ENCODE measurements at regions not wholly inside any gene's neighbourhood (a gene's known extent, or its start where the extent isn't known, plus 50 kb on each side); places are given as distances from the start of the nearest gene placed in this dataset.

DNA sequence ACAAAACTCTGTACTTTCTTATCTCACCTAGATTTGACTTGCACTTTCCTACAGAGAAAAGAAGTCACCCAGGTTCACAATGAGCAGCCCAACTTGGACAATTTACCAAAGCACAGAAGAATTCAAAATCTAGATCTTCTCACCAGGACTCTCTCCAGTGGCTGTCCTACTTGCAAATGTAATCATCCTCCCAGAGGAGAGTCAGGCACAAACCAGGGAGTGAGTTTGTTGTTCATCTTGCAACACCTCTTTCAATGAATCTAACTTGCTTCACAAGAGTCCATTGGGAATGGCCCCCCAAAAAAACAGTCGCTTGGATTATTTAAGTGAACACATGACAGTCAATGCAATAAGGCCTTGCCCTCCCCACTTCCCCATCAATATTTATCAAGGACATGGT is 144.6 kb downstream of the ATL2 start:
- Histone ChIP-seq H3K36me3 (ENCODE audit: insufficient read depth) (no peaks in the 10 kb centered on the region), H3K9ac (no peak overlapping the region), H3K27ac (no peak overlapping the region), H3K4me3 (IDR thresholded peaks at IDR 0.05; ENCODE audit: insufficient read depth, low read depth, low read length) (no peak overlapping the region), H2AFZ (ENCODE audit: low read depth) (no peak overlapping the region), H3K4me2 (no peak overlapping the region), H3K27me3 (ENCODE audit: insufficient read depth, low read depth) (no peaks in the 10 kb centered on the region), H4K20me1 (ENCODE audit: insufficient read depth) (no peaks in the 10 kb centered on the region), H3K4me1 (ENCODE audit: low read depth, poor library complexity, severe bottlenecking) (no peaks in the 10 kb centered on the region), H3K79me2 (ENCODE audit: insufficient read depth, low read depth) (no peaks in the 10 kb centered on the region)
- TF ChIP-seq, protein P1, sequence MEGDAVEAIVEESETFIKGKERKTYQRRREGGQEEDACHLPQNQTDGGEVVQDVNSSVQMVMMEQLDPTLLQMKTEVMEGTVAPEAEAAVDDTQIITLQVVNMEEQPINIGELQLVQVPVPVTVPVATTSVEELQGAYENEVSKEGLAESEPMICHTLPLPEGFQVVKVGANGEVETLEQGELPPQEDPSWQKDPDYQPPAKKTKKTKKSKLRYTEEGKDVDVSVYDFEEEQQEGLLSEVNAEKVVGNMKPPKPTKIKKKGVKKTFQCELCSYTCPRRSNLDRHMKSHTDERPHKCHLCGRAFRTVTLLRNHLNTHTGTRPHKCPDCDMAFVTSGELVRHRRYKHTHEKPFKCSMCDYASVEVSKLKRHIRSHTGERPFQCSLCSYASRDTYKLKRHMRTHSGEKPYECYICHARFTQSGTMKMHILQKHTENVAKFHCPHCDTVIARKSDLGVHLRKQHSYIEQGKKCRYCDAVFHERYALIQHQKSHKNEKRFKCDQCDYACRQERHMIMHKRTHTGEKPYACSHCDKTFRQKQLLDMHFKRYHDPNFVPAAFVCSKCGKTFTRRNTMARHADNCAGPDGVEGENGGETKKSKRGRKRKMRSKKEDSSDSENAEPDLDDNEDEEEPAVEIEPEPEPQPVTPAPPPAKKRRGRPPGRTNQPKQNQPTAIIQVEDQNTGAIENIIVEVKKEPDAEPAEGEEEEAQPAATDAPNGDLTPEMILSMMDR (conservative IDR thresholded peaks at IDR 0.05; ENCODE audit: low read depth, low read length) = no peak

DNA sequence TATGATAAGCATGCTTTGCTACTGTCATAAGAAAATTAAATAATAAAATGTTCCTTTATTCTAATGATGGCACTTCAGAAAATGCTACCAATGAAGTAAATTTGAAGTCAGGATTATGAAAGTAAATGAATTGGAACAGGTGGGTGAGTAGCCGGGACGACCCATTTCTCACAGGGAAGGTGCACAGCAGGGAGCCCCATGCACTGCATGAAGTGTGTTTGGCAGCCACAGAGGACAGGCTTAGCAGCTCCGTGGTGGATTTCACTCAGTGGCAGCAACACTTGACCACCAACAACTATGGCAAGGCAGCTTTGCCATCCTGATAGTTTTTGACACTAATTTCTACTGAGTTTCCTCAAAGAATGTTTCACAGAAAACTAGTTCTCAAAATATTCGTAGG is 146.3 kb downstream of the ATL2 start:
- Histone ChIP-seq H3K79me2 (ENCODE audit: insufficient read depth, low read depth) (no peaks in the 10 kb centered on the region), H4K20me1 (ENCODE audit: insufficient read depth) (no peaks in the 10 kb centered on the region), H2AFZ (ENCODE audit: low read depth) (no peak overlapping the region), H3K4me1 (ENCODE audit: low read depth, poor library complexity, severe bottlenecking) (no peaks in the 10 kb centered on the region), H3K9ac (no peak overlapping the region), H3K4me2 (no peak overlapping the region), H3K4me3 (IDR thresholded peaks at IDR 0.05; ENCODE audit: insufficient read depth, low read depth, low read length) (no peak overlapping the region), H3K36me3 (ENCODE audit: insufficient read depth) (no peaks in the 10 kb centered on the region), H3K27me3 (ENCODE audit: insufficient read depth, low read depth) (no peaks in the 10 kb centered on the region), H3K27ac (no peak overlapping the region)
- TF ChIP-seq, protein P1 (conservative IDR thresholded peaks at IDR 0.05; ENCODE audit: low read depth, low read length) = no peak

DNA sequence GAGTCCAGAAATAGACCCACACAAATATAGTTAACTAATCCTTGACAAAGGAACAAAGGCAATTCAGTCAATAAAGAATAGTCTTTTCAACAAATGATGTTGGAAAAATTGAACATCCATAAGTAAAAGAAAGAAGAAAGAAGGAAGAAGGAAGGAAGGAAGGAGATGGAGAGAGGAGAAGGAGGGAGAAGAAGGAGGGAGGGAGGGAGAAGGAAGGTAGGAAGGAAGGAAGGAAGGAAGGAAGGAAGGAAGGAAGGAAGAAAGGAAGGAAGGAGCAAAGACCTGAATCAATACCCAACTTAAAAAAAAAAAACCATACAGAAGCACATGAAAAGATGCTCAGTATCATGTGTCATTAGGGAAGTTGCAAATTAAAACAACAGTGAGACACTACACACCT is 148.3 kb downstream of the ATL2 start:
- H3K4me1 ChIP-seq (ENCODE audit: low read depth, poor library complexity, severe bottlenecking) = no peaks in the 10 kb centered on the region
- no peaks in the 10 kb centered on the region for H3K36me3 ChIP-seq (ENCODE audit: insufficient read depth)

DNA sequence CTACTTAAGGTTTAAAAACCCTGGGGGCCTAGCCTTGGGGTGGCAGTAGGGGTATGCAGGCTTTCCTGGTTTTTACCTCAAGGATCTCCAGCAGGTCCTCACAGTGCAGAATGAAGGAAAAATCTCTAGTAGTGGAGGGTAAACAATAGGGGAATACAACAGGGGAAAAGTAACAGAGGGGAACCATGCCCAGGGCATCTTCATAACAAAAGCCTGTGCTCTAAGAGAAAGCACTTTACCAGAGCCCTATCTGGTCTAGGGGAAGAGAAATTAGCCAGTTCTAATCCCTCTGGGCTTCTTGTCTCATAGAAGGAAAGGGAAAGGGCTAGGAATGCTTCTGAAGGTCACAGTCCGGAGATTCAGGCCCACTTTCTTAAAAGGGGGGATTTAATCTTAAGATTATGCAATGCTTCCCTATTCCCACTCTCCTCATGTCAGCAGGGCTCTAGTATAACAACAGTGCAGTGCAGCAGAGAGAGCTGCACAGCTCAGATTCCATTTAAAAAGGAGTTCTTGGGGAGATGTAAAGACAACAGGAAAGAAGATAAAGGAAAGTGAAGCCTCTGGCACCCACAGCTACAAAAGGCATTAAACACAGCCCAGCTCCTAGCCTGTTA is 149.0 kb upstream of the CYP1B1 start:
- H3K36me3 ChIP-seq (ENCODE audit: insufficient read depth) = no peaks in the 10 kb centered on the region
- H4K20me1 ChIP-seq (ENCODE audit: insufficient read depth) = no peaks in the 10 kb centered on the region
- no peak overlapping the region for H3K9ac ChIP-seq
- H3K4me3 ChIP-seq (IDR thresholded peaks at IDR 0.05; ENCODE audit: insufficient read depth, low read depth, low read length) = no peak overlapping the region
- no peaks in the 10 kb centered on the region for H3K27me3 ChIP-seq (ENCODE audit: insufficient read depth, low read depth)
- H3K27ac ChIP-seq = no peak overlapping the region
- H3K4me2 ChIP-seq = no peak overlapping the region
- H3K4me1 ChIP-seq (ENCODE audit: low read depth, poor library complexity, severe bottlenecking) = no peaks in the 10 kb centered on the region
- no peak overlapping the region for H2AFZ ChIP-seq (ENCODE audit: low read depth)
- TF ChIP-seq, protein P1 (conservative IDR thresholded peaks at IDR 0.05; ENCODE audit: low read depth, low read length) = no peak
- H3K79me2 ChIP-seq (ENCODE audit: insufficient read depth, low read depth) = no peaks in the 10 kb centered on the region

More for the DNA sequence above, 148.3 kb downstream of the ATL2 start:
- H4K20me1 ChIP-seq (ENCODE audit: insufficient read depth) = no peaks in the 10 kb centered on the region
- H3K4me3 ChIP-seq (IDR thresholded peaks at IDR 0.05; ENCODE audit: insufficient read depth, low read depth, low read length) = no peak overlapping the region
- no peaks in the 10 kb centered on the region for H3K79me2 ChIP-seq (ENCODE audit: insufficient read depth, low read depth)
- H2AFZ ChIP-seq (ENCODE audit: low read depth) = no peak overlapping the region
- no peak overlapping the region for H3K4me2 ChIP-seq
- TF ChIP-seq, protein P1 (conservative IDR thresholded peaks at IDR 0.05; ENCODE audit: low read depth, low read length) = no peak
- H3K9ac ChIP-seq = no peak overlapping the region
- no peaks in the 10 kb centered on the region for H3K27me3 ChIP-seq (ENCODE audit: insufficient read depth, low read depth)
- H3K27ac ChIP-seq = no peak overlapping the region
